Activated CD8-positive, alpha-beta T cell treated with anti-CD3 and anti-CD28 coated beads for 36 hours (primary cell): ENCODE measurements at regions not wholly inside any gene's neighbourhood (a gene's known extent, or its start where the extent isn't known, plus 50 kb on each side); places are given as distances from the start of the nearest gene placed in this dataset.
A peak's percentile ranks its signal among the peaks of the same experiment; 100 is the strongest.

ENCODE experiments used
- ATAC-seq: fragments of 200-7000 bp; cut with Tn5 transposase; one replicate; pipeline ENCODE4 v1.10.0; 2021; ENCODE audit warnings: mild to moderate bottlenecking, moderate library complexity
- CTCF ChIA-PET: fragments of 350-600 bp; sonication (Branson Sonifier 250); formaldehyde crosslinking; loops from one replicate; lab custom pipeline; 2021; ENCODE audit warnings: antibody characterized with exemption; lab: Charles Lee
- POLR2A ChIA-PET: fragments of 350-600 bp; sonication (Branson Sonifier 250); formaldehyde crosslinking; loops from one replicate; lab custom pipeline; 2021; ENCODE audit warnings: antibody characterized with exemption; lab: Charles Lee
- DNase-seq: peaks from one replicate; pipeline ENCODE4 v3.0.0-alpha.2; 2020
- H3K27ac Mint-ChIP-seq: one replicate; pipeline ENCODE4 v1.8.0; 2021; ENCODE audit warnings: mild to moderate bottlenecking, mixed read lengths
- H3K27me3 Mint-ChIP-seq: one replicate; pipeline ENCODE4 v1.8.0; 2021; ENCODE audit warnings: mixed read lengths
- H3K36me3 Mint-ChIP-seq: one replicate; pipeline ENCODE4 v1.8.0; 2021; ENCODE audit warnings: low read depth, mixed read lengths
- H3K4me1 Mint-ChIP-seq: one replicate; pipeline ENCODE4 v1.8.0; 2021; ENCODE audit warnings: low read depth, mixed read lengths
- H3K4me3 Mint-ChIP-seq: one replicate; pipeline ENCODE4 v1.8.0; 2021; ENCODE audit warnings: mild to moderate bottlenecking, moderate library complexity, mixed read lengths
- H3K9me3 Mint-ChIP-seq: one replicate; pipeline ENCODE4 v1.8.0; 2021; ENCODE audit warnings: mixed read lengths
- CTCF ChIP-seq: fragments of 200-600 bp; IDR thresholded peaks from one replicate; pipeline ENCODE4 v1.8.0; 2022; ENCODE audit warnings: antibody characterized with exemption, mild to moderate bottlenecking
- intact Hi-C: fragments of 100-400 bp; cut with micrococcal nuclease; formaldehyde crosslinking; loops from one replicate; pipeline ENCODE4 v1.10.0; 2022

- no peak overlapping the region for H3K27ac Mint-ChIP-seq
Measured at GRCh38 chr7:131003634-131004033, 269.6 kb upstream of the KLF14 start.

GRCh38 chr7:131004371-131004770 is 270.4 kb upstream of the KLF14 start:
- ChIA-PET POLR2A (interaction anchor here (0.9 to 2.7 kb wide), 9 partner anchors 16 to 66 kb away, joined by 3 to 7 read pairs (median 5); no protein-coding TSS in a partner anchor), CTCF (interaction anchor here (1.2 to 6.5 kb wide), 6 partner anchors 22 to 108 kb away, joined by 3 to 69 read pairs (median 6); no protein-coding TSS in a partner anchor)
- DNase-seq (no peak), ATAC-seq (no peak)
- no peak overlapping the region for H3K4me3 Mint-ChIP-seq
- peaks cover 43% of the 10 kb centered on the region for H3K36me3 Mint-ChIP-seq
- TF ChIP-seq CTCF: no peak
- intact Hi-C loops: no loop called here
- peaks cover 68% of the 10 kb centered on the region for H3K4me1 Mint-ChIP-seq
- no peaks in the 10 kb centered on the region for H3K27me3 Mint-ChIP-seq
- peak overlapping the region; percentile 38 for H3K27ac Mint-ChIP-seq
- peaks cover 16% of the 10 kb centered on the region for H3K9me3 Mint-ChIP-seq

More at GRCh38 chr7:131003634-131004033, 269.6 kb upstream of the KLF14 start:
- H3K36me3 Mint-ChIP-seq: peaks cover 49% of the 10 kb centered on the region
- H3K4me3 Mint-ChIP-seq: no peak overlapping the region
- CTCF ChIA-PET: interaction anchor here (1.2 to 6.5 kb wide), 7 partner anchors 21 to 107 kb away, joined by 3 to 69 read pairs (median 5); no protein-coding TSS in a partner anchor
- H3K9me3 Mint-ChIP-seq: peaks cover 16% of the 10 kb centered on the region
- no peak for TF ChIP-seq CTCF
- intact Hi-C loops: no loop called here
- POLR2A ChIA-PET: interaction anchor here (0.7 to 2.7 kb wide), 11 partner anchors 11 to 66 kb away, joined by 3 to 7 read pairs (median 4); no protein-coding TSS in a partner anchor
- peaks cover 67% of the 10 kb centered on the region for H3K4me1 Mint-ChIP-seq
- no peaks in the 10 kb centered on the region for H3K27me3 Mint-ChIP-seq
- ATAC-seq: no peak
- no peak for DNase-seq

GRCh38 chr7:131007439-131008330 is 273.7 kb upstream of the KLF14 start:
- TF ChIP-seq CTCF: peak; percentile 59
- no peaks in the 10 kb centered on the region for H3K27me3 Mint-ChIP-seq
- H3K9me3 Mint-ChIP-seq: peaks cover 12% of the 10 kb centered on the region
- ChIA-PET POLR2A (interaction anchor here (0.8 to 7.6 kb wide), 7 partner anchors 12 to 56 kb away, joined by 3 to 118 read pairs (median 6); no protein-coding TSS in a partner anchor), CTCF (interaction anchor here (0.6 to 4.2 kb wide), 20 partner anchors 9 to 250 kb away, joined by 3 to 44 read pairs (median 4); no protein-coding TSS in a partner anchor)
- ATAC-seq: peak; percentile 24
- peak overlapping the region; percentile 99 for H3K27ac Mint-ChIP-seq
- peak; percentile 79 for DNase-seq
- intact Hi-C loops: loop anchor here (5.0 kb wide), 1 partner anchor 35 kb away; no protein-coding TSS in a partner anchor
- peaks cover 82% of the 10 kb centered on the region for H3K4me1 Mint-ChIP-seq
- H3K36me3 Mint-ChIP-seq: peaks cover 37% of the 10 kb centered on the region
- peak overlapping the region; percentile 59 for H3K4me3 Mint-ChIP-seq

GRCh38 chr7:131008840-131009711 is 275.1 kb upstream of the KLF14 start:
- peak overlapping the region; percentile 99 for H3K27ac Mint-ChIP-seq
- ATAC-seq (peak; percentile 43), DNase-seq (peak; percentile 60)
- H3K36me3 Mint-ChIP-seq: peaks cover 34% of the 10 kb centered on the region
- ChIA-PET POLR2A (interaction anchor here (0.6 to 7.6 kb wide), 9 partner anchors 9 to 57 kb away, joined by 3 to 118 read pairs (median 5); no protein-coding TSS in a partner anchor), CTCF (interaction anchor here (0.7 to 4.2 kb wide), 5 partner anchors 12 to 38 kb away, joined by 3 to 44 read pairs (median 5); no protein-coding TSS in a partner anchor)
- H3K4me1 Mint-ChIP-seq: peaks cover 91% of the 10 kb centered on the region
- intact Hi-C loops: loop anchor here (5.0 kb wide), 1 partner anchor 37 kb away; no protein-coding TSS in a partner anchor
- TF ChIP-seq CTCF: no peak
- peak overlapping the region; percentile 56 for H3K4me3 Mint-ChIP-seq
- no peaks in the 10 kb centered on the region for H3K27me3 Mint-ChIP-seq
- peaks cover 4% of the 10 kb centered on the region for H3K9me3 Mint-ChIP-seq
